ENCODE measurements at regions not wholly inside any gene's neighbourhood (a gene's known extent, or its start where the extent isn't known, plus 50 kb on each side); places are given as distances from the start of the nearest gene placed in this dataset.

DNA sequence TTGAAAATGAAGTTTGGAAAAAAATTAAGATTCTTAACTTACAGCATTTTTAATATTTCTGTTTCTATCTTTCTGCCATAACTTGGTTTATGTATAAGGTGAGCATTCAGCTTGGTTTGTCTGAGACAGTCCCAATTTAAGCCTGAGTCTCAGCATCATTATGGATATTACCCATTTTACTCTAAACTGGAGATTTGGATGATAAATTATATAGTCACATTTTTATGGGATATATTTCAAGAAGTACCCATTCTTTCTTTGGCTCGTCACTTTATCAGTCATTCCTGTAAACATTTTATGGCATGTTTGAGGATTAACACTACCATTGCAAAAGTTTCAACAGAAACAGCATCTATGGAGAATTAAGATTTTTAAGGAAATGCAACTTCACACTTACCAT is 1129.0 kb upstream of the PCDH9 start:
- no peak for DNase-seq (ENCODE audit: low spot score)
- no peak overlapping the region for H2BK12ac ChIP-seq (ENCODE audit: low read length)
- no peaks in the 10 kb centered on the region for H3K4me1 ChIP-seq (ENCODE audit: control insufficient read depth in 2 of 2, insufficient read depth in 1 of 2, low read depth in 1 of 2, low read length in 2 of 2)
- H3K14ac ChIP-seq (ENCODE audit: low read length): no peak overlapping the region
- no CpG with 5 or more reads among the region's 1 CpG for WGBS, 2 donors (ENCODE audit: extremely low coverage in 2 of 2, insufficient read length in 2 of 2, insufficient replicate concordance in 1 of 2)
- H2AFZ ChIP-seq (ENCODE audit: low read length): no peak overlapping the region
- H2BK5ac ChIP-seq (ENCODE audit: low read length): no peak overlapping the region
- H4K8ac ChIP-seq (ENCODE audit: low read depth, low read length): no peak overlapping the region
- no peaks in the 10 kb centered on the region for H3K36me3 ChIP-seq (replicated peaks in 1 of 2; ENCODE audit: control insufficient read depth in 2 of 2, insufficient read depth in 2 of 2, low read length in 2 of 2)
- H3K9ac ChIP-seq (ENCODE audit: low read depth, low read length, poor library complexity): no peak overlapping the region
- no peak overlapping the region for H3K4ac ChIP-seq (ENCODE audit: low read length)
- H3K23ac ChIP-seq (ENCODE audit: low read depth, low read length, poor library complexity): no peak overlapping the region
- H3K4me3 ChIP-seq (ENCODE audit: low read length in 2 of 2): no peak overlapping the region
- H4K91ac ChIP-seq (ENCODE audit: low read depth, low read length, poor library complexity): no peak overlapping the region
- no peaks in the 10 kb centered on the region for H3K79me1 ChIP-seq (ENCODE audit: low read depth, low read length)
- H3K9me3 ChIP-seq (replicated peaks in 1 of 2; ENCODE audit: control insufficient read depth in 2 of 2, insufficient read depth in 1 of 2, low read depth in 1 of 2, low read length in 2 of 2): no peaks in the 10 kb centered on the region
- no peak overlapping the region for H3K18ac ChIP-seq (ENCODE audit: low read length)
- no peak overlapping the region for H3K4me2 ChIP-seq (ENCODE audit: insufficient read depth, low read length, poor library complexity, severe bottlenecking)
- no peaks in the 10 kb centered on the region for H3K27me3 ChIP-seq (ENCODE audit: control insufficient read depth in 3 of 3, insufficient read depth in 3 of 3, low read depth in 1 of 3, low read length in 3 of 3)
- H2AK5ac ChIP-seq (ENCODE audit: low read depth, low read length): no peak overlapping the region
- no peak overlapping the region for H2BK15ac ChIP-seq (ENCODE audit: low read length)
- H3K27ac ChIP-seq (replicated peaks; ENCODE audit: low read length): no peak overlapping the region
- H2BK120ac ChIP-seq (ENCODE audit: low read depth, low read length): no peak overlapping the region

DNA sequence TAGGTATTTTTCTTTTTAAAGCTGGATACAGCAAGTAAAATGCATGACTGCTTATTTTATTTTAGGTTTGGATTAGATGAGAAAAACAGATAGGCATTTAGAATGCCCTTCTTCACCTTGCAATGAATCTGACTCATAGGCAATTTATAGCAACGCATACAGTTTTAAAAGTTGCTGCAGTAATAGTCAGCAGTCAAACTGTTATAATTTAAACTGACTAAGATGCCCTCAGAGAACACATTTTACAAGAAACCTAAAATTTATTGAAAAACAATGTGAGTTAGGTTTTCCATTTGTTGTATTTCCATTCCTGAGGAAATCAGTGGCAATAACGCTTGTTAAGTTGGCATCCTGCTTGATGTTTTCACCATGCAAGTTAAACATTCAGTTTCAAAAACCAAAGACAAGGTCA is 1128.2 kb upstream of the PCDH9 start:
- no peak overlapping the region for H4K8ac ChIP-seq (ENCODE audit: low read depth, low read length)
- no peak overlapping the region for H2BK12ac ChIP-seq (ENCODE audit: low read length)
- no peak overlapping the region for H3K14ac ChIP-seq (ENCODE audit: low read length)
- no peak for DNase-seq (ENCODE audit: low spot score)
- no peak overlapping the region for H3K23ac ChIP-seq (ENCODE audit: low read depth, low read length, poor library complexity)
- no peak overlapping the region for H2BK15ac ChIP-seq (ENCODE audit: low read length)
- no peaks in the 10 kb centered on the region for H3K36me3 ChIP-seq (replicated peaks in 1 of 2; ENCODE audit: control insufficient read depth in 2 of 2, insufficient read depth in 2 of 2, low read length in 2 of 2)
- no peak overlapping the region for H3K27ac ChIP-seq (replicated peaks; ENCODE audit: low read length)
- no peak overlapping the region for H4K91ac ChIP-seq (ENCODE audit: low read depth, low read length, poor library complexity)
- H3K27me3 ChIP-seq (ENCODE audit: control insufficient read depth in 3 of 3, insufficient read depth in 3 of 3, low read depth in 1 of 3, low read length in 3 of 3): no peaks in the 10 kb centered on the region
- no peak overlapping the region for H2BK120ac ChIP-seq (ENCODE audit: low read depth, low read length)
- H3K18ac ChIP-seq (ENCODE audit: low read length): no peak overlapping the region
- no peak overlapping the region for H2AK5ac ChIP-seq (ENCODE audit: low read depth, low read length)
- WGBS, 2 donors (ENCODE audit: extremely low coverage in 2 of 2, insufficient read length in 2 of 2, insufficient replicate concordance in 1 of 2): no CpG with 5 or more reads among the region's 2 CpGs
- no peak overlapping the region for H3K9ac ChIP-seq (ENCODE audit: low read depth, low read length, poor library complexity)
- H2AFZ ChIP-seq (ENCODE audit: low read length): no peak overlapping the region
- no peak overlapping the region for H3K4me3 ChIP-seq (ENCODE audit: low read length in 2 of 2)
- H3K4me1 ChIP-seq (ENCODE audit: control insufficient read depth in 2 of 2, insufficient read depth in 1 of 2, low read depth in 1 of 2, low read length in 2 of 2): no peaks in the 10 kb centered on the region
- no peaks in the 10 kb centered on the region for H3K9me3 ChIP-seq (replicated peaks in 1 of 2; ENCODE audit: control insufficient read depth in 2 of 2, insufficient read depth in 1 of 2, low read depth in 1 of 2, low read length in 2 of 2)
- H3K4me2 ChIP-seq (ENCODE audit: insufficient read depth, low read length, poor library complexity, severe bottlenecking): no peak overlapping the region
- no peak overlapping the region for H2BK5ac ChIP-seq (ENCODE audit: low read length)
- H3K79me1 ChIP-seq (ENCODE audit: low read depth, low read length): no peaks in the 10 kb centered on the region
- no peak overlapping the region for H3K4ac ChIP-seq (ENCODE audit: low read length)

DNA sequence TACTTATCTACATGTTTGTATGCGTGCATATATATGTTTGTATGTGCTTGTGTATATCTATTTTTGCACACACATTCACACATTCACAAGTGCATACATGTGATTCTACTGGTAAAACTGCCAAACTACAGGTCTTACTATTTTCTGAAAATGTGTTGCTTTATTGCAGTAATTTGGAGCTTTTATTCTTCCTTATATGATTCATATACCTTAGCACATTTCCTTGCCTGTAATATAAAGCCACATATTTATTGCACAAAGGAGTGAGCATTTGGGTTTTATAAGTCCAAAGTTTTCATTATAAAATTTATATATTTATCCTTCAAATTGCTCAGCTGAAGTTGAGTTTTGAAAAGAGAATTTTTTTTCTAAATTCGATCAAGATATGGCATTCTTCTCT is 1120.4 kb upstream of the PCDH9 start:
- H3K4me1 ChIP-seq (ENCODE audit: control insufficient read depth in 2 of 2, insufficient read depth in 1 of 2, low read depth in 1 of 2, low read length in 2 of 2): no peaks in the 10 kb centered on the region
- H3K27ac ChIP-seq (replicated peaks; ENCODE audit: low read length): no peak overlapping the region
- no peak overlapping the region for H2BK5ac ChIP-seq (ENCODE audit: low read length)
- H3K18ac ChIP-seq (ENCODE audit: low read length): no peak overlapping the region
- no peak overlapping the region for H2AK5ac ChIP-seq (ENCODE audit: low read depth, low read length)
- no peak overlapping the region for H3K4ac ChIP-seq (ENCODE audit: low read length)
- no peak for DNase-seq (ENCODE audit: low spot score)
- no peak overlapping the region for H3K4me2 ChIP-seq (ENCODE audit: insufficient read depth, low read length, poor library complexity, severe bottlenecking)
- no peaks in the 10 kb centered on the region for H3K27me3 ChIP-seq (ENCODE audit: control insufficient read depth in 3 of 3, insufficient read depth in 3 of 3, low read depth in 1 of 3, low read length in 3 of 3)
- H2BK120ac ChIP-seq (ENCODE audit: low read depth, low read length): no peak overlapping the region
- H4K8ac ChIP-seq (ENCODE audit: low read depth, low read length): no peak overlapping the region
- H2AFZ ChIP-seq (ENCODE audit: low read length): no peak overlapping the region
- H3K14ac ChIP-seq (ENCODE audit: low read length): no peak overlapping the region
- H2BK12ac ChIP-seq (ENCODE audit: low read length): no peak overlapping the region
- no peak overlapping the region for H2BK15ac ChIP-seq (ENCODE audit: low read length)
- no CpG with 5 or more reads among the region's 2 CpGs for WGBS, 2 donors (ENCODE audit: extremely low coverage in 2 of 2, insufficient read length in 2 of 2, insufficient replicate concordance in 1 of 2)
- H3K4me3 ChIP-seq (ENCODE audit: low read length in 2 of 2): no peak overlapping the region
- H3K9ac ChIP-seq (ENCODE audit: low read depth, low read length, poor library complexity): no peak overlapping the region
- no peaks in the 10 kb centered on the region for H3K36me3 ChIP-seq (replicated peaks in 1 of 2; ENCODE audit: control insufficient read depth in 2 of 2, insufficient read depth in 2 of 2, low read length in 2 of 2)
- H3K79me1 ChIP-seq (ENCODE audit: low read depth, low read length): no peaks in the 10 kb centered on the region
- H3K23ac ChIP-seq (ENCODE audit: low read depth, low read length, poor library complexity): no peak overlapping the region
- no peak overlapping the region for H4K91ac ChIP-seq (ENCODE audit: low read depth, low read length, poor library complexity)
- H3K9me3 ChIP-seq (replicated peaks in 1 of 2; ENCODE audit: control insufficient read depth in 2 of 2, insufficient read depth in 1 of 2, low read depth in 1 of 2, low read length in 2 of 2): no peaks in the 10 kb centered on the region

DNA sequence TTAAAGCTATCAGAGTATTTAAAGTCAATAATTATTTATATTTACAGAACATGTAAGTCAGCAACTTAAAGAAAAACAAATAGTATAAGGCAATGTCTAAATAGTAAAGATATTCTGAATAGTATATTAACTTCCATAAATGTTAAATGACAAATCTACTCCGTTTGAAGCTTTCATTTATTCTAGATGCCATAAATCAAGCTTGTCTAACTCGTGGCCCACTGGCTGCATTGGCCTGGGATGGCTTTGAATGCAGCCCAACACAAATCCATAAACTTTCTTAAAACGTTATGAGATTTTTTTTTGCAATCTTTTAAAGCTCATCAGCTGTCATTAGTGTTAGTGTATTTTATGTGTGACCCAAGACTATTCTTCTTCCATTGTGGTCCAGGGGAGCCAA is 1117.1 kb upstream of the PCDH9 start:
- Histone ChIP-seq H3K36me3 (replicated peaks in 1 of 2; ENCODE audit: control insufficient read depth in 2 of 2, insufficient read depth in 2 of 2, low read length in 2 of 2) (no peaks in the 10 kb centered on the region), H3K4ac (ENCODE audit: low read length) (no peak overlapping the region), H3K79me1 (ENCODE audit: low read depth, low read length) (no peaks in the 10 kb centered on the region), H2BK120ac (ENCODE audit: low read depth, low read length) (no peak overlapping the region), H2AK5ac (ENCODE audit: low read depth, low read length) (no peak overlapping the region), H2BK12ac (ENCODE audit: low read length) (no peak overlapping the region), H3K4me2 (ENCODE audit: insufficient read depth, low read length, poor library complexity, severe bottlenecking) (no peak overlapping the region), H3K4me1 (ENCODE audit: control insufficient read depth in 2 of 2, insufficient read depth in 1 of 2, low read depth in 1 of 2, low read length in 2 of 2) (no peaks in the 10 kb centered on the region), H3K14ac (ENCODE audit: low read length) (no peak overlapping the region), H4K8ac (ENCODE audit: low read depth, low read length) (no peak overlapping the region), H3K23ac (ENCODE audit: low read depth, low read length, poor library complexity) (no peak overlapping the region), H3K18ac (ENCODE audit: low read length) (no peak overlapping the region), H3K9ac (ENCODE audit: low read depth, low read length, poor library complexity) (no peak overlapping the region), H2BK15ac (ENCODE audit: low read length) (no peak overlapping the region), H3K9me3 (replicated peaks in 1 of 2; ENCODE audit: control insufficient read depth in 2 of 2, insufficient read depth in 1 of 2, low read depth in 1 of 2, low read length in 2 of 2) (peaks cover 3 to 6% of the 10 kb centered on the region in 2 donors), H2AFZ (ENCODE audit: low read length) (no peak overlapping the region), H3K27ac (replicated peaks; ENCODE audit: low read length) (no peak overlapping the region), H2BK5ac (ENCODE audit: low read length) (no peak overlapping the region), H3K4me3 (ENCODE audit: low read length in 2 of 2) (no peak overlapping the region), H3K27me3 (ENCODE audit: control insufficient read depth in 3 of 3, insufficient read depth in 3 of 3, low read depth in 1 of 3, low read length in 3 of 3) (no peaks in the 10 kb centered on the region), H4K91ac (ENCODE audit: low read depth, low read length, poor library complexity) (no peak overlapping the region)
- DNase-seq (ENCODE audit: low spot score): no peak
- no CpG with 5 or more reads among the region's 3 CpGs for WGBS, 2 donors (ENCODE audit: extremely low coverage in 2 of 2, insufficient read length in 2 of 2, insufficient replicate concordance in 1 of 2)
